ENCODE measurements at regions not wholly inside any gene's neighbourhood (a gene's known extent, or its start where the extent isn't known, plus 50 kb on each side); places are given as distances from the start of the nearest gene placed in this dataset.

- TF ChIP-seq CTCF (IDR thresholded peaks at IDR 0.05) (no peak), POLR2AphosphoS5 (IDR thresholded peaks at IDR 0.05) (no peak)
These were observed 115.1 kb upstream of the SLC13A1 start for GRCh38 chr7:123314886-123315285.

All from upper lobe of left lung (tissue), 4 donors.